ENCODE measurements at regions not wholly inside any gene's neighbourhood (a gene's known extent, or its start where the extent isn't known, plus 50 kb on each side); places are given as distances from the start of the nearest gene placed in this dataset.
A peak's percentile ranks its signal among the peaks of the same experiment; 100 is the strongest.

- Mint-ChIP-seq H3K4me3 (no peak overlapping the region), H3K27me3 (ENCODE audit: low read depth) (peaks cover 5% of the 10 kb centered on the region), H3K27ac (no peak overlapping the region), H3K4me1 (ENCODE audit: low read depth) (peaks cover 12% of the 10 kb centered on the region), H3K9me3 (peaks cover 3 to 4% of the 10 kb centered on the region in 2 donors), H3K36me3 (ENCODE audit: insufficient read depth in 2 of 2) (no peaks in the 10 kb centered on the region)
- ATAC-seq (replicated peaks in 1 of 2) = no peak
- no peak for DNase-seq
Measured at GRCh38 chr7:41633690-41634089, 69.2 kb downstream of the INHBA start.

- H3K27me3 Mint-ChIP-seq (ENCODE audit: low read depth) = peaks cover 5% of the 10 kb centered on the region
- H3K27ac Mint-ChIP-seq = no peak overlapping the region
- no peaks in the 10 kb centered on the region for H3K36me3 Mint-ChIP-seq (ENCODE audit: insufficient read depth in 2 of 2)
- no peak overlapping the region for H3K4me3 Mint-ChIP-seq
- peak; percentile 65 to 70 for ATAC-seq (replicated peaks in 1 of 2)
- peak; percentile 2 to 19 for DNase-seq
- peaks cover 18% of the 10 kb centered on the region for H3K4me1 Mint-ChIP-seq (ENCODE audit: low read depth)
- H3K9me3 Mint-ChIP-seq = peaks cover 3 to 4% of the 10 kb centered on the region in 2 donors
Measured at GRCh38 chr7:41630741-41631140, 72.1 kb downstream of the INHBA start.

- DNase-seq (no peak), ATAC-seq (replicated peaks in 1 of 2) (no peak)
- Mint-ChIP-seq H3K27me3 (ENCODE audit: low read depth) (peaks cover 5% of the 10 kb centered on the region), H3K4me3 (no peak overlapping the region), H3K36me3 (ENCODE audit: insufficient read depth in 2 of 2) (no peaks in the 10 kb centered on the region), H3K27ac (no peak overlapping the region), H3K4me1 (ENCODE audit: low read depth) (peaks cover 20% of the 10 kb centered on the region), H3K9me3 (peaks cover 3% of the 10 kb centered on the region in 2 donors)
Measured at GRCh38 chr7:41629711-41630111, 73.2 kb downstream of the INHBA start.

GRCh38 chr7:41628901-41629300, 74.0 kb downstream of the INHBA start:
- peaks cover 5% of the 10 kb centered on the region for H3K27me3 Mint-ChIP-seq (ENCODE audit: low read depth)

GRCh38 chr7:41627645-41628298, 75.1 kb downstream of the INHBA start:
- no peaks in the 10 kb centered on the region for H3K36me3 Mint-ChIP-seq (ENCODE audit: insufficient read depth in 2 of 2)
- peak overlapping the region in 1 of 2 donors; percentile 40 for H3K4me3 Mint-ChIP-seq
- no peak overlapping the region for H3K27ac Mint-ChIP-seq
- peaks cover 4% of the 10 kb centered on the region for H3K27me3 Mint-ChIP-seq (ENCODE audit: low read depth)
- DNase-seq (no peak), ATAC-seq (replicated peaks in 1 of 2) (no peak)
- H3K4me1 Mint-ChIP-seq (ENCODE audit: low read depth) = peaks cover 23% of the 10 kb centered on the region
- H3K9me3 Mint-ChIP-seq = peaks cover 2 to 5% of the 10 kb centered on the region in 2 donors

More at GRCh38 chr7:41628901-41629300, 74.0 kb downstream of the INHBA start:
- Mint-ChIP-seq H3K4me3 (peak overlapping the region in 1 of 2 donors; percentile 0), H3K36me3 (ENCODE audit: insufficient read depth in 2 of 2) (no peaks in the 10 kb centered on the region), H3K27ac (no peak overlapping the region), H3K4me1 (ENCODE audit: low read depth) (peaks cover 23% of the 10 kb centered on the region), H3K9me3 (peaks cover 2% of the 10 kb centered on the region in 2 donors)
- DNase-seq (peak; percentile 2 to 5), ATAC-seq (replicated peaks in 1 of 2) (peak; percentile 85 to 87)

- Mint-ChIP-seq H3K27ac (no peak overlapping the region), H3K36me3 (ENCODE audit: insufficient read depth in 2 of 2) (peaks cover 0 to 1% of the 10 kb centered on the region in 2 donors), H3K27me3 (ENCODE audit: low read depth) (no peaks in the 10 kb centered on the region), H3K9me3 (peaks cover 4 to 6% of the 10 kb centered on the region in 2 donors), H3K4me3 (peak overlapping the region in 1 of 2 donors; percentile 36), H3K4me1 (ENCODE audit: low read depth) (peaks cover 14% of the 10 kb centered on the region)
- ATAC-seq (replicated peaks in 1 of 2) (no peak), DNase-seq (no peak)
Measured at GRCh38 chr7:41624818-41625217, 78.1 kb downstream of the INHBA start.

GRCh38 chr7:41621953-41622831, 80.7 kb downstream of the INHBA start:
- no peak overlapping the region for H3K27ac Mint-ChIP-seq
- no peaks in the 10 kb centered on the region for H3K27me3 Mint-ChIP-seq (ENCODE audit: low read depth)
- H3K36me3 Mint-ChIP-seq (ENCODE audit: insufficient read depth in 2 of 2) = peaks cover 0 to 1% of the 10 kb centered on the region in 2 donors
- H3K4me3 Mint-ChIP-seq = no peak overlapping the region
- ATAC-seq (replicated peaks in 1 of 2) (no peak), DNase-seq (no peak)
- H3K4me1 Mint-ChIP-seq (ENCODE audit: low read depth) = peaks cover 5% of the 10 kb centered on the region
- H3K9me3 Mint-ChIP-seq = peaks cover 4 to 8% of the 10 kb centered on the region in 2 donors

- H3K9me3 Mint-ChIP-seq = peaks cover 3 to 8% of the 10 kb centered on the region in 2 donors
- no peak overlapping the region for H3K27ac Mint-ChIP-seq
- no peaks in the 10 kb centered on the region for H3K27me3 Mint-ChIP-seq (ENCODE audit: low read depth)
- DNase-seq (no peak), ATAC-seq (replicated peaks in 1 of 2) (no peak)
- H3K4me3 Mint-ChIP-seq = no peak overlapping the region
- peaks cover 0 to 1% of the 10 kb centered on the region in 2 donors for H3K36me3 Mint-ChIP-seq (ENCODE audit: insufficient read depth in 2 of 2)
- H3K4me1 Mint-ChIP-seq (ENCODE audit: low read depth) = no peaks in the 10 kb centered on the region
Measured at GRCh38 chr7:41617987-41618386, 84.9 kb downstream of the INHBA start.

GRCh38 chr7:41612798-41613197, 90.1 kb downstream of the INHBA start:
- H3K9me3 Mint-ChIP-seq = peaks cover 2 to 5% of the 10 kb centered on the region in 2 donors
- DNase-seq (no peak), ATAC-seq (replicated peaks in 1 of 2) (no peak)
- H3K36me3 Mint-ChIP-seq (ENCODE audit: insufficient read depth in 2 of 2) = peaks cover 0 to 1% of the 10 kb centered on the region in 2 donors
- no peaks in the 10 kb centered on the region for H3K27me3 Mint-ChIP-seq (ENCODE audit: low read depth)
- H3K27ac Mint-ChIP-seq = no peak overlapping the region
- H3K4me1 Mint-ChIP-seq (ENCODE audit: low read depth) = no peaks in the 10 kb centered on the region
- no peak overlapping the region for H3K4me3 Mint-ChIP-seq

GRCh38 chr7:41612386-41612785, 90.5 kb downstream of the INHBA start:
- Mint-ChIP-seq H3K4me1 (ENCODE audit: low read depth) (no peaks in the 10 kb centered on the region), H3K4me3 (no peak overlapping the region), H3K9me3 (peaks cover 2 to 5% of the 10 kb centered on the region in 2 donors), H3K27ac (no peak overlapping the region), H3K36me3 (ENCODE audit: insufficient read depth in 2 of 2) (peaks cover 0 to 1% of the 10 kb centered on the region in 2 donors), H3K27me3 (ENCODE audit: low read depth) (no peaks in the 10 kb centered on the region)
- no peak for ATAC-seq (replicated peaks in 1 of 2)
- no peak for DNase-seq

GRCh38 chr7:41608447-41608846, 94.4 kb downstream of the INHBA start:
- H3K4me3 Mint-ChIP-seq = no peak overlapping the region
- no peak for ATAC-seq (replicated peaks in 1 of 2)
- H3K36me3 Mint-ChIP-seq (ENCODE audit: insufficient read depth in 2 of 2) = peaks cover 0 to 1% of the 10 kb centered on the region in 2 donors
- H3K27me3 Mint-ChIP-seq (ENCODE audit: low read depth) = no peaks in the 10 kb centered on the region
- no peaks in the 10 kb centered on the region for H3K4me1 Mint-ChIP-seq (ENCODE audit: low read depth)
- H3K27ac Mint-ChIP-seq = no peak overlapping the region
- peaks cover 2 to 5% of the 10 kb centered on the region in 2 donors for H3K9me3 Mint-ChIP-seq
- no peak for DNase-seq

- Mint-ChIP-seq H3K4me3 (no peak overlapping the region), H3K36me3 (ENCODE audit: insufficient read depth in 2 of 2) (no peaks in the 10 kb centered on the region), H3K27me3 (ENCODE audit: low read depth) (no peaks in the 10 kb centered on the region), H3K27ac (no peak overlapping the region), H3K4me1 (ENCODE audit: low read depth) (no peaks in the 10 kb centered on the region), H3K9me3 (peaks cover 0 to 2% of the 10 kb centered on the region in 2 donors)
- DNase-seq = no peak
- ATAC-seq (replicated peaks in 1 of 2) = no peak
Measured at GRCh38 chr7:41603985-41604384, 98.9 kb downstream of the INHBA start.

- peaks cover 4 to 5% of the 10 kb centered on the region in 2 donors for H3K36me3 Mint-ChIP-seq (ENCODE audit: insufficient read depth in 2 of 2)
- no peak overlapping the region for H3K4me3 Mint-ChIP-seq
- no peaks in the 10 kb centered on the region for H3K4me1 Mint-ChIP-seq (ENCODE audit: low read depth)
- DNase-seq (no peak), ATAC-seq (replicated peaks in 1 of 2) (no peak)
- H3K27ac Mint-ChIP-seq = no peak overlapping the region
- peaks cover 8 to 16% of the 10 kb centered on the region in 2 donors for H3K9me3 Mint-ChIP-seq
- H3K27me3 Mint-ChIP-seq (ENCODE audit: low read depth) = no peaks in the 10 kb centered on the region
Measured at GRCh38 chr7:41599760-41600159, 103.1 kb downstream of the INHBA start.

Data from activated T-cell treated with anti-CD3 and anti-CD28 coated beads, Interleukin-2, amount 50 U/mL, for 72 hours (primary cell).